ENCODE measurements at regions not wholly inside any gene's neighbourhood (a gene's known extent, or its start where the extent isn't known, plus 50 kb on each side); places are given as distances from the start of the nearest gene placed in this dataset.

DNA sequence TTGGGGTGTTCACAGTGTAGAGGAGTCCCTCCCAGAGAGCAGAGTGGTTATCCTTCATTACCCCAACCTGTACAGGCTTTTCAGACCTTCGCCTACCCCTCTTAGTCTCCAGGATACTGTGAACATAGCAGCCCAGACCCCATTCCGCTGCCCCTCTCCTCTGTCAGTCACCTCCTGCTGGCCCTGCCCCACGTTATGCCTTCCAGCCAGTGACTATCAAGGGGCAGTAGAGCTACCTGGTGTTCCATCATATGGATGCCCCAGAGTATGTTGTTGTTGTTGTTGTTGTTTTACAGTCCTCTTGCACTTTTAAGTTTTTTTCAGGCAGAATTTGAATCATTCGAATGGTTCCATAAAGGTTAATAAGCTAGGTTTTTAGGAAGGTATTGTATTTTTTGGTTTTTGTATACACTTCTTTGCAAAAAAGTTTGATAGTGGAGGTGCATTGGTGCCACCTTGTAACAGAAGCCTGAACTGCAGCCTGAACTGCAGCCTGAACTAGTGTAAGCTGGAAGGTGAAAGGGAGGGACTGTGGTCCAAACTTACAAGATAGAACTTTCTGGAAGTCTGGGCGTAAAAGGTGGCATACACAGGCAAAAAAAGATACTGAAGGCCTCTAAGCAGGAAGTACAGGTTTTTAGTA, 101.4 kb upstream of the RAB40AL start:
- TF ChIP-seq, protein P1, sequence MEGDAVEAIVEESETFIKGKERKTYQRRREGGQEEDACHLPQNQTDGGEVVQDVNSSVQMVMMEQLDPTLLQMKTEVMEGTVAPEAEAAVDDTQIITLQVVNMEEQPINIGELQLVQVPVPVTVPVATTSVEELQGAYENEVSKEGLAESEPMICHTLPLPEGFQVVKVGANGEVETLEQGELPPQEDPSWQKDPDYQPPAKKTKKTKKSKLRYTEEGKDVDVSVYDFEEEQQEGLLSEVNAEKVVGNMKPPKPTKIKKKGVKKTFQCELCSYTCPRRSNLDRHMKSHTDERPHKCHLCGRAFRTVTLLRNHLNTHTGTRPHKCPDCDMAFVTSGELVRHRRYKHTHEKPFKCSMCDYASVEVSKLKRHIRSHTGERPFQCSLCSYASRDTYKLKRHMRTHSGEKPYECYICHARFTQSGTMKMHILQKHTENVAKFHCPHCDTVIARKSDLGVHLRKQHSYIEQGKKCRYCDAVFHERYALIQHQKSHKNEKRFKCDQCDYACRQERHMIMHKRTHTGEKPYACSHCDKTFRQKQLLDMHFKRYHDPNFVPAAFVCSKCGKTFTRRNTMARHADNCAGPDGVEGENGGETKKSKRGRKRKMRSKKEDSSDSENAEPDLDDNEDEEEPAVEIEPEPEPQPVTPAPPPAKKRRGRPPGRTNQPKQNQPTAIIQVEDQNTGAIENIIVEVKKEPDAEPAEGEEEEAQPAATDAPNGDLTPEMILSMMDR (IDR thresholded peaks at IDR 0.05; ENCODE audit: insufficient read depth, low read length, poor library complexity, severe bottlenecking), result peak; percentile 59
- no peaks in the 10 kb centered on the region for H3K27me3 ChIP-seq (replicated peaks; ENCODE audit: control insufficient read depth, insufficient read depth, low read length)
- no peak overlapping the region for H3K4me3 ChIP-seq (replicated peaks; ENCODE audit: low read depth, low read length)
- peaks cover 2% of the 10 kb centered on the region for H3K36me3 ChIP-seq (ENCODE audit: control insufficient read depth, insufficient read depth, low read length)
- DNase-seq (ENCODE audit: extremely low read depth, insufficient read length), result no peak

DNA sequence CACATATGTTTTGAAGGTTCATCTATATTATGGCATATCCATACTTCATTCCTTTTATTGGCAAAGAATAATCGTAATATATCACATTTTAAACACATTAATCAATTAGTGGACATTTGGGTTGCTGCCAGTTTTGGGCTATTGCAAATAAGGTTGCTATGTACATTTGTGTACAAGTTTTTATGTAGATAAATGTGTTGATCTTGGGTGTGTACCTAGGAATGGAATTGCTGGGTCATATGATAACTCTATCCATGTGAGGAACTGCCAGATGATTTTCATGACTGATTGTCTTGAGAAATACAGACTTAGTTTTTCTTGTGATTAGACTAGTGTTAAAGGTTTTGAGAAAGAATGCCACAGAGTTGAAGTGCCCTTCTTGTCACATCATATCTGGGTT, 99.2 kb upstream of the RAB40AL start:
- no peaks in the 10 kb centered on the region for H3K27me3 ChIP-seq (replicated peaks; ENCODE audit: control insufficient read depth, insufficient read depth, low read length)
- no peak overlapping the region for H3K4me3 ChIP-seq (replicated peaks; ENCODE audit: low read depth, low read length)
- no peak for DNase-seq (ENCODE audit: extremely low read depth, insufficient read length)
- TF ChIP-seq, protein P1 (IDR thresholded peaks at IDR 0.05; ENCODE audit: insufficient read depth, low read length, poor library complexity, severe bottlenecking), result no peak
- peaks cover 2% of the 10 kb centered on the region for H3K36me3 ChIP-seq (ENCODE audit: control insufficient read depth, insufficient read depth, low read length)

- Histone ChIP-seq H3K36me3 (ENCODE audit: control insufficient read depth, insufficient read depth, low read length) (peaks cover 4% of the 10 kb centered on the region), H3K27me3 (replicated peaks; ENCODE audit: control insufficient read depth, insufficient read depth, low read length) (no peaks in the 10 kb centered on the region), H3K4me3 (replicated peaks; ENCODE audit: low read depth, low read length) (no peak overlapping the region)
- DNase-seq (ENCODE audit: extremely low read depth, insufficient read length), result no peak
- TF ChIP-seq, protein P1 (IDR thresholded peaks at IDR 0.05; ENCODE audit: insufficient read depth, low read length, poor library complexity, severe bottlenecking), result peak; percentile 35
These were observed 96.0 kb upstream of the RAB40AL start for GRCh38 chrX:102840871-102841705.

GRCh38 chrX:102841706-102842003, 95.4 kb upstream of the RAB40AL start:
- H3K27me3 ChIP-seq (replicated peaks; ENCODE audit: control insufficient read depth, insufficient read depth, low read length), result no peaks in the 10 kb centered on the region
- TF ChIP-seq, protein P1 (IDR thresholded peaks at IDR 0.05; ENCODE audit: insufficient read depth, low read length, poor library complexity, severe bottlenecking), result no peak
- H3K36me3 ChIP-seq (ENCODE audit: control insufficient read depth, insufficient read depth, low read length), result peaks cover 4% of the 10 kb centered on the region
- no peak for DNase-seq (ENCODE audit: extremely low read depth, insufficient read length)
- H3K4me3 ChIP-seq (replicated peaks; ENCODE audit: low read depth, low read length), result no peak overlapping the region

GRCh38 chrX:102845020-102845419, 92.1 kb upstream of the RAB40AL start:
- TF ChIP-seq, protein P1 (IDR thresholded peaks at IDR 0.05; ENCODE audit: insufficient read depth, low read length, poor library complexity, severe bottlenecking), result no peak
- no peak overlapping the region for H3K4me3 ChIP-seq (replicated peaks; ENCODE audit: low read depth, low read length)
- H3K36me3 ChIP-seq (ENCODE audit: control insufficient read depth, insufficient read depth, low read length), result peaks cover 2% of the 10 kb centered on the region; the same call in 1 of the 2 replicates
- no peak for DNase-seq (ENCODE audit: extremely low read depth, insufficient read length)
- H3K27me3 ChIP-seq (replicated peaks; ENCODE audit: control insufficient read depth, insufficient read depth, low read length), result no peaks in the 10 kb centered on the region
